ENCODE measurements at regions not wholly inside any gene's neighbourhood (a gene's known extent, or its start where the extent isn't known, plus 50 kb on each side); places are given as distances from the start of the nearest gene placed in this dataset.

GRCh38 chr13:109669234-109669612 lies 117.2 kb downstream of the IRS2 start:
- no peak for DNase-seq

GRCh38 chr13:109668433-109669233 lies 117.8 kb downstream of the IRS2 start:
- no peak for DNase-seq

- DNase-seq = peak; percentile 14
Measured at GRCh38 chr13:109667807-109668291, 118.5 kb downstream of the IRS2 start.

- no peak for DNase-seq
Measured at GRCh38 chr13:109667056-109667455, 119.3 kb downstream of the IRS2 start.

GRCh38 chr13:109666656-109667055 lies 119.7 kb downstream of the IRS2 start:
- DNase-seq = no peak

GRCh38 chr13:109665781-109666249 lies 120.6 kb downstream of the IRS2 start:
- DNase-seq = no peak

GRCh38 chr13:109665240-109665639 lies 121.1 kb downstream of the IRS2 start:
- DNase-seq = no peak

GRCh38 chr13:109657395-109657794 lies 129.0 kb downstream of the IRS2 start:
- no peak for DNase-seq

GRCh38 chr13:109656206-109656605 lies 130.2 kb downstream of the IRS2 start:
- no peak for DNase-seq

GRCh38 chr13:109655611-109656010 lies 130.8 kb downstream of the IRS2 start:
- DNase-seq = no peak

GRCh38 chr13:109655206-109655600 lies 131.2 kb downstream of the IRS2 start:
- DNase-seq = no peak

- no peak for DNase-seq
Measured at GRCh38 chr13:109654341-109655205, 131.8 kb downstream of the IRS2 start.

GRCh38 chr13:109652531-109652930 lies 133.9 kb downstream of the IRS2 start:
- DNase-seq = no peak

GRCh38 chr13:109651854-109652253 lies 134.5 kb downstream of the IRS2 start:
- DNase-seq = no peak

GRCh38 chr13:109651311-109651710 lies 135.1 kb downstream of the IRS2 start:
- no peak for DNase-seq

GRCh38 chr13:109650861-109651260 lies 135.5 kb downstream of the IRS2 start:
- DNase-seq = no peak

GRCh38 chr13:109649713-109650112 lies 136.7 kb downstream of the IRS2 start:
- no peak for DNase-seq

GRCh38 chr13:109647699-109648098 lies 138.7 kb downstream of the IRS2 start:
- DNase-seq = no peak

GRCh38 chr13:109647053-109647452 lies 139.3 kb downstream of the IRS2 start:
- no peak for DNase-seq

GRCh38 chr13:109646423-109646822 lies 140.0 kb downstream of the IRS2 start:
- no peak for DNase-seq

- no peak for DNase-seq
Measured at GRCh38 chr13:109645831-109646230, 140.6 kb downstream of the IRS2 start.

- DNase-seq = no peak
Measured at GRCh38 chr13:109644956-109645355, 141.4 kb downstream of the IRS2 start.

- no peak for DNase-seq
Measured at GRCh38 chr13:109644069-109644750, 142.2 kb downstream of the IRS2 start.

All from NCI-H748 treated with DMSO at 0.1 percent for 48 hours (cell line).